ENCODE measurements at regions not wholly inside any gene's neighbourhood (a gene's known extent, or its start where the extent isn't known, plus 50 kb on each side); places are given as distances from the start of the nearest gene placed in this dataset.

- TF ChIP-seq, protein P1, sequence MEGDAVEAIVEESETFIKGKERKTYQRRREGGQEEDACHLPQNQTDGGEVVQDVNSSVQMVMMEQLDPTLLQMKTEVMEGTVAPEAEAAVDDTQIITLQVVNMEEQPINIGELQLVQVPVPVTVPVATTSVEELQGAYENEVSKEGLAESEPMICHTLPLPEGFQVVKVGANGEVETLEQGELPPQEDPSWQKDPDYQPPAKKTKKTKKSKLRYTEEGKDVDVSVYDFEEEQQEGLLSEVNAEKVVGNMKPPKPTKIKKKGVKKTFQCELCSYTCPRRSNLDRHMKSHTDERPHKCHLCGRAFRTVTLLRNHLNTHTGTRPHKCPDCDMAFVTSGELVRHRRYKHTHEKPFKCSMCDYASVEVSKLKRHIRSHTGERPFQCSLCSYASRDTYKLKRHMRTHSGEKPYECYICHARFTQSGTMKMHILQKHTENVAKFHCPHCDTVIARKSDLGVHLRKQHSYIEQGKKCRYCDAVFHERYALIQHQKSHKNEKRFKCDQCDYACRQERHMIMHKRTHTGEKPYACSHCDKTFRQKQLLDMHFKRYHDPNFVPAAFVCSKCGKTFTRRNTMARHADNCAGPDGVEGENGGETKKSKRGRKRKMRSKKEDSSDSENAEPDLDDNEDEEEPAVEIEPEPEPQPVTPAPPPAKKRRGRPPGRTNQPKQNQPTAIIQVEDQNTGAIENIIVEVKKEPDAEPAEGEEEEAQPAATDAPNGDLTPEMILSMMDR (IDR thresholded peaks at IDR 0.05): no peak
- TF ChIP-seq POLR2A (IDR thresholded peaks at IDR 0.05): no peak
Observed at GRCh38 chr12:92554158-92555073, 148.4 kb upstream of the PLEKHG7 start.

Measured in heart left ventricle (tissue), 13 donors.